HG02870 (cell line): ENCODE measurements at regions not wholly inside any gene's neighbourhood (a gene's known extent, or its start where the extent isn't known, plus 50 kb on each side); places are given as distances from the start of the nearest gene placed in this dataset.

Source experiments
- ATAC-seq: cut with Tn5 transposase; IDR thresholded peaks from one replicate; pipeline ENCODE4 v1.9.1; 2021; ENCODE audit warnings: mild to moderate bottlenecking, moderate library complexity; ENCODE audit not compliant: unreplicated experiment

GRCh38 chr2:64220894-64221617, 76.8 kb upstream of the PELI1 start:
- no peak for ATAC-seq

DNA sequence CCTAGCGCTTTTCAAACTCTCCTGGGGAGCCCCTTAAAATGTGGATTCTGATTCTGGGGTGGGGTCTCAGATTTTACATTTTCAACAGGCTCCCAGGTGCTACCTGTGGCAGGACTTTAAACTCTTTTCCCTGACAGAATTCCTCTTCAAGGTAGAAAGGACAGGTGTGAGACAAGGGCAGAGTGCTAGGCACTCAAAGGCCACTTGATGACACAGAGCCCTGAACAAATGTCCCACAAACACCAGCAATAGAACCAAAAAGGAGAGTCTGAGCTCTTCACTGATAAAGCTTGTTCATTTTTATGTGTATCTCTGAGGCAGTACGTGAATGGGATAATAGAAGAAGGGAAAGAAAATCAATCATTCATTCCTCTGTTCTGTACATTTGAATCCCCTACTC, 77.7 kb upstream of the PELI1 start:
- ATAC-seq, result no peak

DNA sequence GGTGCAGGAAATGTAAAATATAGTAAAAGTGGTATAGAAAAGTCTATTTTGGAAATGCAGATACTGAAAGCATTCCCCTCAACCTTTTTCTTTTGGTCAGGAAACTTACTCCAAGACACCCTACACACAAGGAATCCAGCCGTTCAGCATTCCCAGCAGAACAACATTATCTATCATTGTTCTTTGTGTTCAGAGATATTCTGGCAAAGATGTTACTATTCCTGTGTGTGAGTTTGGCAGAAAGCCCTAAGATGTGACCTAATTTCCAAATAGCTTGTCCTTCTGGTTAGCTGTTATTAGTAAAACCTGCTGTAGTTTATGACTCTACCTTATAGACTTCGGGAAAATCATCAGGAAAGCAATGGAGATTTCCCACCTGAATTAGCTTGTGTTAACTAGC, 78.1 kb upstream of the PELI1 start:
- no peak for ATAC-seq

DNA sequence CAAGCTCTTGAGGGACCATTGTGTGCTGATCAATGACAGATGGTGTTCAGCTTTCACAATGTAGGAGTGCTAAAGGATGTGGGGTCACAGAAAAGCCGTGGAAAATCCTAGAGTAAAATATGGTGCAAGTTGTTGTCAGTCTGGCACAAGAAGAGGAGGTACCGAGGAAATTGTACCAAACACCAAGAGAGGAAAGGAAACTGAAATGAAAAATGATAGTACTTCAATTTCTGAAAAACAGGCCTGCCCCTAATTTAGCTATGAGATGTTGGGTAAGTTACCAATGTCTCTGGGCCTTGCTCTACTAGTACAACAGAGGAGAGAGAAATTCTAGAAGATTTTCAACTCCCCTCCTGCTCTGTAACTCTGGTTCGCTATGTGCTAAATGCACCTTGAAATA, 78.8 kb upstream of the PELI1 start:
- peak; percentile 46 for ATAC-seq

DNA sequence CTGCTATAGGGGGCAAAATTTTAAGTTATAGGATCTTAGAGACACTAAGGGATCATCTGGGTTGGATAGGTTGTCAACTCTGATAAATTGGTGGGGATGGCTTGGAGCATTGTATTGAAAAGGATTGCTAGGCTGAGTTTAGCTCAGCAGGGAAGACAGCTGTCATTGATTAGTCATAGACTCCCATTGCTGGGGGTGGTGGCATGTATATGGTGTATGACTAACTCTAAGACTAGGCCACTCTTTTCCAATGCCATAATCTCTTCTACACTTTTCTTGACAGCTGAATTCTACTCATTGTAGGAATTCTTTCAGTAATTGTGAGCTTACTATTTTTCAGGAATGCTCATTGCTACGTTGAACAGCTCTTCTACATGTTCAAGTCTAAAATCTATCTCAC, 81.3 kb upstream of the PELI1 start:
- ATAC-seq, result no peak

- no peak for ATAC-seq
Observed at GRCh38 chr2:64226611-64227010, 82.4 kb upstream of the PELI1 start.

DNA sequence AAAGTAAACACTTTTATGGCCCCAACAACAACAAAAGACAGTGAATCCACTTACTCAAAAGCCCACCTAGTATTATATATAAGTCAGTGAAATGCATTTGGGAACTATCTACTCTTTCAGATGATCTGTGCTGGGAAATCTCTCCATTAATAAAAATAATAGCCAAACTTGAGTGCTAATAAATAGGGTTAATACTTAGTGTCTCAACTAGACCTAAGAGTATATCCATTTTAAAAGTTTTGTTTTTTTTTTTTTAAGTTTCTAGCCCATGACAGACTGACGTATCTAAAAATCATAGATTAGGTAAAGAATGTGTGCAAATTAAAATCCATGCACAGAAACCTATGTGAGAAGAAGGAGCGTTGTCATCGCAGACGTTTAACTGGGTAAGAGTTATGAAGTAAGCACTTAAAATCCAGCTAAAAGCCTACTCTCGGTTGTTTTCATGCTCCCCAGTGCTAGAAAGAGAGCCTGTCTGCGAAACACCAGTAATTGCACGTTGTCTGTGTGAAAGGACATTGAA, 83.4 kb upstream of the PELI1 start:
- ATAC-seq, result no peak

GRCh38 chr2:64228126-64228678, 84.0 kb upstream of the PELI1 start:
- ATAC-seq, result peak; percentile 97

GRCh38 chr2:64228918-64229317, 84.7 kb upstream of the PELI1 start:
- no peak for ATAC-seq

- ATAC-seq, result no peak
Observed at GRCh38 chr2:64230540-64230939, 86.3 kb upstream of the PELI1 start.

DNA sequence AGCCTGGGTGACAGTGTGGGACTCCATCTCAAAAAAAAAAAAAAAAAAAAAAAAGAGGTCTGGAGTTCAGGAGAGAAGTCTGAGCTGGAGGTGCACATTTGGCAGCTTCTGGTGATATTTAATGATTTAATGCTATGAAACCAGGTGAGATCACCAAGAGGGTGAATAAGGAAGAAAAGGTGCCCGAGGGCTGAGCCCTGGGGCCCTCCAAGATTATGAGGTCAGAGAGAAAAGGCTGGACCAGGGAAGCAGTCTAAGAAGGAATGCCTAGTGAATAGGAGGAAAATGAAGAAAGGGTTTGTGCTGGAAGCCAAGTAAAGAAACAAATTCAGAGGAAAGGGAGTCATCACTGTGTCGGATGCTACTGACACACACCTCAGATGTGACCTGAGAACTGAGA, 88.0 kb upstream of the PELI1 start:
- ATAC-seq, result no peak

- no peak for ATAC-seq
Observed at GRCh38 chr2:64233376-64233922, 89.2 kb upstream of the PELI1 start.

DNA sequence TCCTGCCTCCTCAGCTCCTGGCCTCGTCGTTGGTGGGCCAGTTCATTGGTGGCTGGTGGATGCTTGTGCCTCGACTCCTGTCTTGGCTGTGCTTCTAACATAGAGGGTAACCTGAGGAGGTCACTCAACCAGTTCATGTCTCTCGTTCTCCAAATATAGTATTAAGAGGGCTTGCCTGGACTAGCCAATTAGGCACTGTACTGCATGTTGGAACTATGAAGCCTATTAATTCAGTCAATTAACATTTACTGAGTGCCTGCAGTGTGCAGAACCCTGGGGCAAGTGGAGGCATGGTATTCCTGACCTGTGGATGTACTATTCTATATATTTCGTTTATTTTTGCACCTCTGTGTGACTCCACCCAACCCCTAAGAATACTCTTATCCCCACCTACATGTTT, 89.9 kb upstream of the PELI1 start:
- no peak for ATAC-seq

DNA sequence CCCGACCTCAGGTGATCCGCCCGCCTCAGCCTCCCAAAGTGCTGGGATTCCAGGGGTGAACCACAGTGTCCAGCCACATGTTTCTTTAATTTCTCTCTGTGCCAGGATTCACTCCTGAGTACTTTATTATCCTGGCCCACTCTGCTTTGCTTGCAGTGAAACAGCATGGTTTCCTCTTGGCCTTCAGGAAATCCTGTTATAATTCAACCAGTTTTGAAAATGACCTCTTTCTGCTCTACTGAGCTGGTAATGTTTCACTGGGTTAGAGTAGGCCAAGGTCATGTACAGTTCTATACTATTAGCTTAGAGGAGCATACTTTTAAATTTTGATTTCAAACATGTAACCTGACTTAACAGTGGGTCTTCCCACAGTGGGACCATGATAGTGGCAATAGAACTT, 90.6 kb upstream of the PELI1 start:
- ATAC-seq, result no peak

DNA sequence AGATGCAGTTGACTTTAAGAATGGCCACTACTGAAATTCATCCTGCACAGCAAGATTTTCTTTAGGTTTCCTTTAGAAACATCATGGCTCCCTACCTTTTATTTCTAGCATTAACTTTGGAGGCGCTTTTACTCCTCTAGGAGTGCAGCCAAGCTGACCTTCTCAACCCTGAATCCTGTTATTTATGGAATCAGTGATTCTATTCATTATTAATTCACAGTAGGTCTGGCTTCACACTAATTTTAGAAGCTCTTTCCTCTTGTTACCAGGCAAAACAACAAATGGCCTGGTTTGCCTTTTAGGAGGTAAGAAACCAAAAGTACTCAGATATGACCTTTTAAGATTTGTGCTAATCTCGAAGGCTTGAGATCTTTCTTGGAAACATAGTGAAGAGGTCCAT, 93.0 kb upstream of the PELI1 start:
- no peak for ATAC-seq

DNA sequence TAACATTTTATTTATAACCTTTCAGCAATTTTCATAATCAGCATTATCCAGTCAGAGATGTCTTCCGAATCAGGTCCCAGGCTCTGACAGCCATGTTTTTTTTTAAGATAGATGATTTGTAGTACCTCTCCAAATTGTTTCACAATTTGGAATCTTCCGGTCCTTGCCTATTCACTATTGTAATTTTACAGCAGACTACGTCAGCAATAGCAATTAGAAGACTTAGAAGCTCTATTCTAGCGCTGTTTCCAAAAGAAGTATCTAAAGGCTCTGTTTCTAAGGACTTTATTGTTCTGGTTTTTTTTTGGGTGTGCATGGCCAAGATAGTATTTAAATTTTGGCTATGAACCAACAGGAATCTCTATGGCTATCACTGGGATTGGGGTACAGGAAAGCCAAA, 94.6 kb upstream of the PELI1 start:
- no peak for ATAC-seq

DNA sequence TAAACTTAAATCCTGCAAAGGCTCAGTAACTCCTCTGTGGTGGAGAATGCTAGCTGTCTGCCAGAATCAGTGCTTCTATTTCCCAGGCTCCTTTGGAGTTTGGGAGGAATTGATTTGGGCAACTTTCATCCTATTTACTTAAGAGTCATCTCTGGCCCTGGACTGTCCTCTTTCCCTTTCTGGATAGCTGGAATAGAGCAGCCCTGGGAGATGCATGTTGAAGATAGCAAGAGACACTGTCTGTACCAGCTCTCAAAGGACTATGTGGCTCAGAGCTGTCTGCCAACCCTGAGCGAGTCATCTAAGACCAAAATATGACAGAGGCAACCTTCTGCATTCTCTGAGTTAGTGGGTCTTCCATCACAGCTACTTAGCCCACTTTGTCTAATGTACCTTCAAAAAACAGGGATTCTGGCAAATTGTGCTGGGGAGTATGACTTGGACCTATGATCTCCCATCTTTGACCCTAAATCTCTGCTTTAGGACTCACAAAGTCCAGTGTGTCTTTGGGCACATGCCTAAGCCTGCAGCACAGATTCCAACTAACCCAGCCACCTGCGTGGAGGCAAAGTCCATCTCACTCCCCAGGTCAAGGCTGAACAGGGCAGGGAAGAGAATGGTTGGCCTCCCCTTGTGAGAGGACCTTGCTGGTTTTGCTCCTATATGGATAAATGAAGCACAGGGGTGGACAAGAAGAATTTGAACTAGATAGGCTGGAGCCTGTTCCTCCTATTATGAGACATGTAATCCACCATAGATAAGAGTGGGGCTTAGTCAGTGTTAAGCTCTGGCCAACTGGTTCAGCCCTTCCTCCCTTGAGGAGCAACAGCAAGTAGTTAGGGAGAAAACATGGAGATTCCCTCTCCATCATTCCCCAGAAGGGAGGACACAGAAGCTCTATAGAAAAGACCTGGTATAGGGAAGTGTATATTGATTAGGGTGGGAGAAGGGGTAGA, 99.1 kb upstream of the PELI1 start:
- ATAC-seq, result no peak

DNA sequence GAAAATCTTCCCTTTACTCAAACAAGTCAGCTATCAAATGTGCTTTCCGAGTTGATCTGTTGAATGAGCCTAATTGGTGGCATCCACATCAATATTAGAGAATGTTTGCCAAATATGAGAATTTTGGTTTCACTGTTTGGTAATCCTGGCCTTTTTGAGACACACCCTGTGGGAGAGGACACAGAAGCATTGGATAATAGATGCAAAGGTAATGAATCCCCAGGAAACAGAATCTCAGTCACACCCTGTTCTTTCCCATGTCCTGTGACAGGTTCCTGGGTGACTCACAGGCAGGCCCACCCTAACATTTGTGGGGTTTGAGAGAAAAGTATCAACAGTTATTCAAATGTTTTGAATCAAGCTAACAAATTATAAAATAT, 99.8 kb upstream of the PELI1 start:
- no peak for ATAC-seq

- ATAC-seq, result no peak
Observed at GRCh38 chr2:64245631-64246030, 101.4 kb upstream of the PELI1 start.

DNA sequence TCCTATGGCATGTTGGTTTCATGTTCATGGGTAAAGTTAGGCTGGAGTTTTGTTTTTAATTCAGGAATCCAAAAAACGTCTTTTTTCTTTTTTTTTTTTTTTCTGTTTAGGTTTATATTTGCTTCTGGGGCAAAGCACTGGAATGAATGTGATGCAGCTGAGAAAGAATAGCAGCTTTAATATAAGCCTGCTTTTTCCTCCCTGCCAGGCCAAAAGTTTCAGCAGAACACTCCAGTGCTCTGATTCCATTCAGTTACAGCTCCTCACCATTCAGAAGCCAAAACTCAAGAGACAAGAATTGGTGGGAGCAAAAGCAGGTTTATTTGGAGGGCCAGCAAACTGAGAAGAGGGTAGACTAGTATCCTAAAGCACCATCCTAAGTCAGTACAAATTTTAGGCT, 102.7 kb upstream of the PELI1 start:
- ATAC-seq, result no peak

DNA sequence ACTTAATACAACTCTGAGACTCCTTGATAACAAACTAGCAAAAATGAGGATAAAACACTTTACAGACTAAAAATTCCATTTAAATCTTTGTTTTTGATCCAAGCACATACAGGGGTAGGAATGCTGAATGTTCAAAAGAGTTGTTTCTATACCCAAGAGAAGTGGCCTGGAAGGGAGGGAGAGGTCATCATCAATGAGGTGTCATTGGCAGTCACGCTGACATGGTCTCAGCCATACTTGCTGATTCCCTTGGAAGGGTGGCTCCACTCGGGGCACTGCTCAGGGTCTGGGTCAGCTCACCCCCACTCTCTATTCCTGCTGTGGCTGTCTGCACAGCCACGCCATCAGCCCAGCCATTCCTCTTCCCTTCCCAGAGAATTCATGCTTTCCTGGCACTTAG, 105.2 kb upstream of the PELI1 start:
- ATAC-seq, result no peak
